HG02642 (cell line): ENCODE measurements at regions not wholly inside any gene's neighbourhood (a gene's known extent, or its start where the extent isn't known, plus 50 kb on each side); places are given as distances from the start of the nearest gene placed in this dataset.
"Not testable (repeated sequence)": the region's sequence is repeated elsewhere in the genome, so short reads cannot be mapped to it uniquely, and the experiment has no call there.

Experiments
- ATAC-seq: cut with Tn5 transposase; IDR thresholded peaks from one replicate; pipeline ENCODE4 v1.9.1; 2021; ENCODE audit warnings: mild to moderate bottlenecking; ENCODE audit not compliant: unreplicated experiment, poor library complexity

DNA sequence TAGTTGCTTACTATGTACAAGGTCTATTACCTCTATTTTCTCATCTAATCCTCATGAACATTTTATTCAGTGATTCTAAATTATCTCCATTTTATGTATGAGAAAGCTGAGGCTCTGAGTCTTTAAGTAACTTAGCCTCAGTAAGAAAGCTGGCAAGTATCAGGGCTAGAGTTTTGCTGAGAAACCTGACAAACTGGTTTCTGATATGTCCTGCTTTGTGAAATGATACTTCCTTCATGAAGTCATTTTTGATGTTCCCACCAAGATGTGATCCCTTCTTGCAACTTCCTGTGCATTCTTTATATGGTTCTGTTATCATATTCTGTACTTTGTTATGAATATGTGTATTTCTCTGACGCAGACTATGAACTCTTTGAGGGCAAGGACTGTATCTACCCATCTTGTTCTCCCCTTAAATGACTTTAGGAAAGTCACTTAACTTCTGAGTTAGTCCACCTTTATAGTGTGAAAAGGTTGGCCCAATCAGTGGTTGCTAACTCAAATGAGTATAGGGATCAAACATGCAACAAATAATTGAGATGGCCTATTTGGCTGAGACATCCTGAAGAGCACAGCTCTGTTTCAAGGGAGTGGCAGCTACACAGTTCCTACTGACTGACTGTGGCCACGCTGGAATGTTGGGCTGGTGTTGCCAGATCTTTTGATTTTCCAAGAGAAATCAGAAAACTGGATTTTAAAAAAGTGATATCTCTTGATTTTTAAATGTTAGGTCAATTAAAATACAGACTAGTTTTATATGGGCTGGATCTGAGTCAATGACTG is 127.9 kb upstream of the AMOT start:
- ATAC-seq = no peak

DNA sequence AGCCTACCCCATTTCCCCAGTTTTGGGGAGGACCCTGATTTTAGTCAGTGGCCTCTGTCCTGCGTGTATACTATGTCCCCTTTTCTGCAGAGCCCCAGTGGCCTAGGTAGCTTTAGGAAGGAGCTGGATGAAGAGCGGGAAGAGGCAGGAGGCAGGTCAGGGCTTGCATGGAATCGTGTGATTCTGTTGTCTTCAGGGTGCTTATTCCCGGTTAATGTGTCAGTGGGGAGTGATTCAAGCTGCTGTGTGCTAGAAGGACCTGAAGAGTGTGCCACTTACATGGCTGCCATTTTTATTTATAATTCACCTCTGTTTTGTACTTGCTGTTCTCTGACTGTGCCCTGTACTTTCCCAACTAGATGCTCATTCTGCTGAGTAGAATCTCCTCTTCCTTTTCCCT is 127.3 kb upstream of the AMOT start:
- no peak for ATAC-seq

DNA sequence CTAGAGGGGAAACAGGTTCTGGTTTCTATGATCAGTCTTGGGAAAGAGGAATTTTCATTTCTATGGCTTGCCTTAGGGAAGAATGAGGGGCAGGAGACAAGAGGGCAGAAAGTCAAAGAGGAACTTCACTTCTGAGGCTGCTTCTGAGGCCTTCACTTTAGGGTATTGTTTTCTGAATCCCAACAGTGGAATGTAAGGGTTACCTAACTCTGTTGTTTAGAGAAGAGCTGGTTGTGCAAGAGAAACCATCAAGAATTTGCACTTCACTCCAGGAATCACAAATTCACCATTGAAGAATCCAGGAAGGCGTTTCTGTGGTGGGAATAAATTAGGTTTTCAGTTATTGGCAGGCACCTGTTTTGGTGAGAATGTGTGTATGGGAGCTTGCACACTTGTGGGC is 126.7 kb upstream of the AMOT start:
- no peak for ATAC-seq

DNA sequence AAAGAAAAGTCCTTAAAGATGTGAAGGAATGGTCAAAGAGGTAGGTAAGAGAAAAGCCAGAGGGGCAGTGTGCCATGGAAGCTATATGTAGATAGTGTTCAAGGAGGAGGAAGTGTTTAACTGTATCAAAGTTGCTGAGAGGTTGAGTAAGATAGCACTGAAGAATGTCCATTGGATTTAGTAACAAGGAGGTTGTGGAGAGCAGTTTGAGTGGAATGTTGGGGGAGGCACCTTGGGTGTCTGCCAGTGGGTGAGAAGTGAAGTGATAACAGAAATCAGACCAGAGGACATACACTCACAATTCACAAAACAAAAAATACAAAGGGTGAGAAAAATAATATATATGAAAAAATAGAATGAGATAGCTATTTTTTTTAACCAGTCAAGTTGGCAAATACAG is 121.3 kb upstream of the AMOT start:
- no peak for ATAC-seq

DNA sequence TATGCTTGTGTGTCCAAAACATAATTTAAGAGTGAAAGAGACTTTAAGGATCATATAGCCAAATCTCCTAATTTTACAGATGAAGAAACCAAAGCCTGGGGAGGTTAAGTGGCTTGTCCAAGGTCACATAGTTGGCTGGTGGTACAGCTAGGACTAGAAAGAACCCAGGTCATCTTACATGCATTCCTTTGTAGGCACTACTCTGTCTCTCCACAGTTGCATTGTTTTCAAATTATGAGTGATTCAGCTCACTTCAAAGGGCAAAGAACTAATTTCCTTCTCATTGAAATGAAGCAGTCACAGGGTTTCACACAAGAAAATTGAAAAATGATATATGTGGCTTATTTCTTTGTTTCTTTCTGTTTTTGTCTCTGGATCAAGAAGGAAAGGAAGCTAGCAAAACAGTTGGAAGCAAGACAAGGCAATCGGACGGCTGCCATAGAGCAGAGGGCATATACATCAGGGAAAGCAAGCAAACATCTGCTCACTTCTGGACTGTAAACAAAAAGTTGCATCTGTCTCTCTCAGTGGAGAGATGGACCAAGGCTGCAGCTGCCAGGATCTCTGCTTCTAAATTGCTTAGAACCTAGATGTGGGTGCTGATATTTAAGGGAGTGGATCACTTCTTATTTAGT is 107.5 kb upstream of the AMOT start:
- ATAC-seq = no peak

DNA sequence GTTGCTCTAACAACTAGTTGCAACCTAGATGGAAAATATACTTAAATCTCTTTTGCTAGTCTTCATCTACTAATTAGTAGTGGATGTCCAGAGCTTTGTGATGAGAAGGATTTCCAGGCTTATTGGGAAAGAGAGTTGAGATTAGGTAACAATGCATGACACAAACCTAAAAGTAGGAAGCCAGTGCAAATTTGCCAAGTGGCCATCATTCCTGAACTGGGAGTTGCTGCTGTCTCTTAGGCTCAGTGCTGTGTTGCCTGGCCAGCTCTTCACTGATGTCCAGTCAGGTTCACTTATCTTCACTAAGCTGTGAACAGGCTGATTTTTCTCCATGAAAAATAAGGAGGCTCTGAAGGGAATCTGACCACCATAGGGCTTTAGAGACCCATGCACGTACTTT is 105.6 kb upstream of the AMOT start:
- ATAC-seq = no peak

DNA sequence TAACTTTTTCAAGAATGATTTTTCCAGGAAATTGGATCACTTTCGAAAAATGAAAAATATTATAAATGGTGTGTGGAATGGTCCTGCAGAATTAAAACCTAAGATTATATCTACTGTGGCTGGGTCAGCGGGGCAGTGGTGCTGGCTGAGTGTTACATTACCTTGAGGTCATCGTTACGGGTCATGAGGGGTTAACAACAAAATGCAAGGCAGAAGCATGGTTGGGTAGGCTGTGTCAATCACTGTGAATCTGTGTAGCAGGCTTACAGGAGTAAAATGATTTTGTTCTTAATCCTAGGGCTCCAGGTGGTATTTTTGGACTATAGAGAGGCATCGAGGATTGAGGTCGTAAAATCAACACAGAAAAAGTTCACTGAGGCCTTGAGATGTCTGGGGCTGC is 105.2 kb upstream of the AMOT start:
- no peak for ATAC-seq

DNA sequence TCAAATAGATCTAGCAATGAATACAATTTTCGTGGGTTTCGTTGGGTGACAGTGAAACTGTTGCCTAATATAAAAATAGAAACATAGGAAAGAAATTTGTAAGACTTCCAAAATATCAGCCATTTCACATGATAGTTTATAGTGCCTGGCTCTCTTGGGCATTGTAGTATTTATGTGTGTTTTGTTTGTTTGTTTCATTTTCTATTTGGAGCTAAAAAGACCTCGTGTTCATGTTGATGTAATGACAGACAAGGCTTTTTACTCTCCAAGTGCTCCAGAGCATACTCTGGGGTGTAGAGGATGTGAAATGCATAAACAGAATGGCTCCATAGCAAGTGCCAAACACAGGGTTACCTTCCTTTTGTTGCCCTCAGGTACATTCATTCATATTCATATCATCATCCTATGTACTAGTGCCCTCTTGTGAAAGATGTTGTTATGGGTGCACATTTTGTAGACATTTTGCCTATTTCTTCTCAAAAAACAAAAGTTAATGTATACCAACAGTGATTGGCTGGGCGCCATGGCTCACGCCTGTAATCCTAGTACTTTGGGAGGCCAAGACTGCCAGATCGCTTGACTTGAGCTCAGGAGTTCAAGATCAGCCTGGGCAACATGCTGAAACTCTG is 100.7 kb upstream of the AMOT start:
- ATAC-seq = no peak

DNA sequence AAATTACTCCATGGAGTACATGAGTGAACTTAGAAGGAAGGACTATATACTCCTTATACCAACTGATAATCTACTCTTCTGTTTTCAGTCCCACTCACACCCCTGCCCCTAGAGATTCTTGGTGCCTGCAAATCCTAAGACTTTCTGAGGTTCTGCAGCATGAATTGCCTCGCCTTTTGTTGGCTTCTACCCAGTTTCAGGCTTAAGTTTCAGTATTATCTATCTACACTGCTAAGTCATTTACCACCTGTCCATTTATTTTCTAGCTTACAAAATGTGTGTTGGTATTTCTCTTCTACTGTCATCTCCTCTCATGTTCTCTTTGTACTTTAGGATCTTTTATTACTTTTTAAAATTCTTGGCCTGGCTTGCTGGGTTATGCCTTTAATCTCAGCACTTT is 94.4 kb upstream of the AMOT start:
- no peak for ATAC-seq

DNA sequence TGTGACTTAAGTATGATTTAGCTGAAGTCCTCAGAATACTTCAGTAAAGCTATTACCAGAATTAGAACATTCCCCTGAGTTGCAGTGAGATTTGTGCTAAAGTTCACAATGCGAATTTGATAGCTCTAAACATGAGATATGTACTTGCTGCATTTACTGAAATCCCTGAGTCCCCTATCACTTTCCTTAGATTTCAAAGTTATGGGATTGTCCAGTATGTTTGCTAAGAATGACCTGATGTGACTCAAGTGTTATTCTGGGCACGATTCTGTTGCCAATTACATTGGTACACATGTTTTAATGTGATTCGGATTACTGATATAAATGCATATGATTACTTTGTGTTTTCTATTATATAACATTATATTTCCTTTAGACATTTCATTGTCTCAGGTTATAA is 91.3 kb upstream of the AMOT start:
- no peak for ATAC-seq

DNA sequence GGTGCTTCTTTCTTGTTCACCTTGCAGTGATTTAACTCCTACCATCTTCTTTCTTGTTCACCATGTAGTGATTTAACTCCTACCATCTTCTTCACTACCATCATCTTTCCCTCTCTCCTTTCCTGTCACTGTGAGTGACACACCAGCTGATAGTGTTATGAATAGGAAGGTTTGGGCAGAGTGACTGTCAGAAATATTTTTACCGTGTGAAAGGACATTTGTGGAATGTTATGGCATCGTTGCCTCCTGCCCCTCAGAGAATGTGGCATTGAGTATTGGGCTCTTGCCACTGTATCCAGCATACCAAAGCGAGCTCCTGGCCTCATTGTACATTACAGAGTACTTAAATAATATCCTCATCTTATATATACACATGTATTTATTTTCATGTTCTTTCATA is 90.8 kb upstream of the AMOT start:
- no peak for ATAC-seq

DNA sequence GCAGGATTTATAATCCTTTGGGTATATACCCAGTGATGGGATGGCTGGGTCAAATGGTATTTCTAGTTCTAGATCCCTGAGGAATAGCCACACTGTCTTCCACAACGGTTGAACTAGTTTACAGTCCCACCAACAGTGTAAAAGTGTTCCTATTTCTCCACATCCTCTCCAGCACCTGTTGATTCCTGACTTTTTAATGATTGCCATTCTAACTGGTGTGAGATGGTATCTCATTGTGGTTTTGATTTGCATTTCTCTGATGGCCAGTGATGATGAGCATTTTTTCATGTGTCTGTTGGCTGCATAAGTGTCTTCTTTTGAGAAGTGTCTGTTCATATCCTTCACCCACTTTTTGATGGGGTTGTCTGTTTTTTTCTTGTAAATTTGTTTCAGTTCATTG is 82.8 kb upstream of the AMOT start:
- ATAC-seq = not testable (repeated sequence)

DNA sequence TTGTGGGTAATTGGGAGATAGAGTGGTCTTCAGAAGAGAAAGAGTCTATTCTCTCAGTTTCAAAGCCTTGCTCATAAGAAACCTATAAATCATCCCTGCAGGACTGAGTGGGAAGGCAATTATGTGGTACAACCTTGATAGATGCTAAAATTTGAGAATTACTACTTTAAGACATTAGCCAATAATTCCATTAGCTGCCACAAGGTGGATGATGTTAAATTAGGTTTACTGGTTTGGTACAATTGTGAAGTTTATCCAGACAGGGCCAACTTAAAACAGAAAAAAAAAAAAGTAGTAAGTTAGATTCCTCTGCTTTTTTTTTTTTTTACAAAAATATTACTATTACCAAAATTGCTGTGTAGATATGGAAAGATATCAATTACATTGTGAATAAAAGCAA is 73.2 kb upstream of the AMOT start:
- ATAC-seq = no peak

DNA sequence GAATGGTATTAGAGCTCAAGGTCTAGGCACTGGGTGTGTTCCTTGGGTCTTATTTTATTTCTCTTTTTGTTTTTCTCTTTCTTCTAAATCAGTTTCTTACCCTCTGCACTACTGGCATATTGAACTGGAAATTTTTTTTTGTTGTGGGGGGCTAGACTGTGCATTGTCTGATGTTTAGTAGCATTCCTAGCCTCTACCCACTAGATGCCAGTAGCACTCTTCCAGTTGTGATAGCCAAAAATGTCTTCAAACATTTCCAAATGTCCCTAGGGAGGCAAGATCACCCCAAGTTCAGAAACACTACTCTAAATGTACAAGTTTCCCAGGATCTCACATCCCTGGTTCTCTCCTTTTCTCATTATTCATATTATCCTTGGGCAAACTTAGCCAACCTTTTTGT is 69.8 kb upstream of the AMOT start:
- ATAC-seq = no peak

DNA sequence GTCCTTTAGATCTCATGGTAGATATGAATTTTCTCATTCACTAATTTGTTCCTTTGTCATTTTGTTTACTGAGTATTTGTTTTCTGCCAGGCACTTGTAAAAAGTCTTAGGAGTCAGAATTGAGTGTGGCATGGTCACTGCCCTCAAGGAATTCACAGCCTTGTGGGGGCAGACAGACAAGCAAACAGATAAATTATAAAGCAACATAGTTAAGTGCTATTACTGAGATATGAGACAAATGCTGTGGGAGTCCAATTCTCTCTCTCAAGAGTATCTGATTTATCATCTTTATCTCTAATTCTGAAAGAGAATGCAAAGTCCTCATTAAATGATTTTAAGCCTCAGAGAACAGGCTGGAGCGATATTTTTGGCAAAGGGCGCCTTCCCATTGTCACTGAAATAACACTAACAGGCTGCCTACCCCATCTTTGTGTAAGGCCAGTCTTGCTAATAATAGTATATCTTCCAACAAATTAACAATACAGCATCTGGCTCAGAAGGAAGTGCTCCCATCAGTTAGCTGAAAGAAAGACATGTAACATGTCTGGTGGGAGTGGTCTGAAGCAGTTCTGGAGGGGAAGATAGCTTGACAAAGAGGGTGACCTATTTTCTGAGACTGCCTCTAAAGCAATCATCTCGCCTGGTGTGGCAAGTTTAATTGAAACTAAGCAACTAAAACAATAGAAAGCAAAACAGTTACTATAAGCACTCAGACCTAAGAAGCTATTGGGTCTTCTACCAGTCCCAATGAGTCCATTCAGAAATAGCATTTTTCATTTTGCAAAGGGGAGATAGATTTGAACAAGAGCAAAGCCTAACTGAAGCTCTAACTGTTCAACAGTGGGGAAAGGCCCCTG is 61.5 kb upstream of the AMOT start:
- no peak for ATAC-seq

DNA sequence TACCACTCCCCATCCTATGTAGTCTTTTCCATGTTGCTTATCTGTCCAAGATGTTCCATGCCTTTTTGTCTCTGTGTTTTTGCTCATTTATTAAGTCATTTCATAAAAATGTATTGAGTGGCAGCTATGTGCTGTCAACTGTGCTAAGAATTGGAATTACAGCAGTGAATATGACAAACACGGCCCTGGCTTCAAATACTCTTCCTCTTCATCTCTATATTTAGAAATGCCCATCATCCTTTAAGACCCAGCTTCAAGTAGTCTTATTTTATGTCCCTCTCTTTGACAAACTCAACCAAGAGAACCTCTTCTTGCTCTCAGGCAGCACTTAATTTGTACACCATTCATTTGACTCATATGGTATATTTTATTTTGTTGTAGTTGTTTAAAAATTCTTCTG is 55.4 kb upstream of the AMOT start:
- no peak for ATAC-seq
